Mesenchymal stem cell (in vitro differentiated cells and primary cell): ENCODE measurements at regions not wholly inside any gene's neighbourhood (a gene's known extent, or its start where the extent isn't known, plus 50 kb on each side); places are given as distances from the start of the nearest gene placed in this dataset.

Source experiments
- DNase-seq: peaks from one replicate; pipeline ENCODE4 v3.0.0-alpha.2; 2013
- H2AFZ ChIP-seq: one replicate; pipeline ENCODE4 v1.6.1; 2013; ENCODE audit warnings: low read depth, mild to moderate bottlenecking, control low read depth, inconsistent platforms, low read length, moderate library complexity
- H2AK5ac ChIP-seq: 2 replicates; pipeline ENCODE4 v1.6.1; 2013; ENCODE audit warnings: low read length, moderate library complexity, mild to moderate bottlenecking, inconsistent platforms; ENCODE audit not compliant: severe bottlenecking
- H2BK120ac ChIP-seq: one replicate; pipeline ENCODE4 v1.6.1; 2013; ENCODE audit warnings: low read depth, mild to moderate bottlenecking, inconsistent platforms, low read length, moderate library complexity
- H2BK12ac ChIP-seq, 2 experiments: one replicate each; pipeline ENCODE4 v1.6.1; 2013; ENCODE audit warnings: inconsistent platforms in 2 of 2, low read length in 2 of 2, mild to moderate bottlenecking in 2 of 2, moderate library complexity in 2 of 2, control low read depth in 1 of 2
- H2BK15ac ChIP-seq: one replicate; pipeline ENCODE4 v1.6.1; 2013; ENCODE audit warnings: mild to moderate bottlenecking, low read depth, inconsistent platforms; ENCODE audit not compliant: poor library complexity, severe bottlenecking
- H2BK5ac ChIP-seq: 2 replicates; pipeline ENCODE4 v1.6.1; 2013; ENCODE audit warnings: low read depth, mild to moderate bottlenecking, low read length, control low read depth, inconsistent platforms; ENCODE audit not compliant: poor library complexity, severe bottlenecking
- H3K14ac ChIP-seq, 2 experiments: one replicate each; pipeline ENCODE4 v1.6.1; 2013; ENCODE audit warnings: inconsistent platforms in 2 of 2, low read length in 2 of 2, control low read depth in 1 of 2, mild to moderate bottlenecking in 1 of 2, moderate library complexity in 1 of 2
- H3K18ac ChIP-seq, 2 experiments: one replicate each; pipeline ENCODE4 v1.6.1; 2013; ENCODE audit warnings: inconsistent platforms in 2 of 2, low read length in 2 of 2, control low read depth in 1 of 2, low read depth in 1 of 2, mild to moderate bottlenecking in 1 of 2
- H3K23ac ChIP-seq, 2 experiments: one replicate each; pipeline ENCODE4 v1.6.1; 2013; ENCODE audit warnings: inconsistent platforms in 2 of 2, low read length in 2 of 2, mild to moderate bottlenecking in 2 of 2, moderate library complexity in 2 of 2, control low read depth in 1 of 2
- H3K27ac ChIP-seq: 2 replicates; pipeline ENCODE4 v1.5.1; 2013; ENCODE audit warnings: mild to moderate bottlenecking, moderate library complexity, low read length, control low read depth, inconsistent platforms; ENCODE audit not compliant: poor library complexity, severe bottlenecking
- H3K27me3 ChIP-seq, 2 experiments: 2 replicates each; pipeline versions ENCODE4 v1.6.1 to v1.7.0; 2013; ENCODE audit warnings: low read length in 2 of 2, mild to moderate bottlenecking in 2 of 2, moderate library complexity in 2 of 2, control low read depth in 1 of 2, inconsistent platforms in 1 of 2; ENCODE audit not compliant: control insufficient read depth in 1 of 2, insufficient read depth in 1 of 2
- H3K36me3 ChIP-seq, 2 experiments: 2 replicates each; pipeline versions ENCODE4 v1.6.1 to v1.7.0; 2013; ENCODE audit warnings: low read length in 2 of 2, control low read depth in 1 of 2, inconsistent platforms in 1 of 2, low read depth in 1 of 2, mild to moderate bottlenecking in 1 of 2; ENCODE audit not compliant: insufficient read depth in 2 of 2, control insufficient read depth in 1 of 2
- H3K4ac ChIP-seq, 2 experiments: one replicate each; pipeline ENCODE4 v1.6.1; 2013; ENCODE audit warnings: inconsistent platforms in 2 of 2, low read length in 2 of 2, mild to moderate bottlenecking in 2 of 2, moderate library complexity in 2 of 2, control low read depth in 1 of 2, low read depth in 1 of 2
- H3K4me1 ChIP-seq: 2 replicates; pipeline ENCODE4 v1.6.1; 2013; ENCODE audit warnings: low read depth, low read length, control low read depth; ENCODE audit not compliant: control insufficient read depth, insufficient read depth
- H3K4me2 ChIP-seq: 2 replicates; pipeline ENCODE4 v1.6.1; 2013; ENCODE audit warnings: low read length, mild to moderate bottlenecking, inconsistent platforms; ENCODE audit not compliant: poor library complexity, severe bottlenecking
- H3K4me3 ChIP-seq, 2 experiments: 2 replicates each; pipeline versions ENCODE4 v1.5.1 to v1.7.0; 2013; ENCODE audit warnings: low read length in 2 of 2, mild to moderate bottlenecking in 2 of 2, control low read depth in 1 of 2, low read depth in 1 of 2; ENCODE audit not compliant: insufficient read depth in 1 of 2
- H3K79me1 ChIP-seq: replicated peaks from 2 replicates; pipeline ENCODE4 v1.6.1; 2013; ENCODE audit warnings: mild to moderate bottlenecking, control low read depth, low read length, inconsistent platforms; ENCODE audit not compliant: poor library complexity, severe bottlenecking
- H3K9ac ChIP-seq: 2 replicates; pipeline ENCODE4 v1.7.0; 2013; ENCODE audit warnings: mild to moderate bottlenecking, low read length, moderate library complexity
- H3K9me3 ChIP-seq: 2 replicates; pipeline ENCODE4 v1.7.0; 2013; ENCODE audit warnings: mild to moderate bottlenecking, low read length; ENCODE audit not compliant: control insufficient read depth
- H4K8ac ChIP-seq: one replicate; pipeline ENCODE4 v1.6.1; 2013; ENCODE audit warnings: inconsistent platforms, mild to moderate bottlenecking, low read length, moderate library complexity
- H4K91ac ChIP-seq: one replicate; pipeline ENCODE4 v1.6.1; 2013; ENCODE audit warnings: mild to moderate bottlenecking, low read length, inconsistent platforms
- WGBS: methylation state at CpG from one replicate; pipeline ENCODE4 v1.1.7; 2013; ENCODE audit warnings: mixed read lengths; 5-methylcytosine and 5-hydroxymethylcytosine counted together

DNA sequence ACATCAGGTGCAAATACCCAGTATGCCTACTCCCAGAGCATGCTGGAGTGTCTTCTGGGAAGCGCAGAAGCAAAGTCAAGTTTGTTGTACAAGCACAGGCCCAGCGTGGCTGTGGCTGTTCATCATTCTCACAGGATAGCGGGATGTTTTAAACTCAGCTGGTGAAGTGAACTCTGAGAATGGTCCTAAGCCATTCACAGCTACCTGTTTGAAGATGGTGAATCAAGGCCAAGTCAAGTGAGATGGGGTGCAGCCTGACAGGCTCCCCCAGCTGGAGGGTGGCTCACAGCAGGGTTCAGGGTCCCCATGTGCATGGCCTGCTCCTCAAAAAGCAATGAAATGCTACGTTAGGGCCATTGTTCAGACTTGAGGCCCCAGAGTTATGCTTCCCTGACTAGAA lies 304.7 kb upstream of the FOXQ1 start:
- H3K79me1 ChIP-seq: no peaks in the 10 kb centered on the region
- H2BK5ac ChIP-seq: no peak overlapping the region
- no peak overlapping the region for H4K91ac ChIP-seq
- H3K4me3 ChIP-seq: no peak overlapping the region
- H3K23ac ChIP-seq: no peak overlapping the region
- no peak overlapping the region for H2AFZ ChIP-seq
- no peak overlapping the region for H2BK12ac ChIP-seq
- H3K18ac ChIP-seq: no peak overlapping the region
- H2BK120ac ChIP-seq: no peak overlapping the region
- no peaks in the 10 kb centered on the region for H3K9me3 ChIP-seq
- H2BK15ac ChIP-seq: no peak overlapping the region
- no peak overlapping the region for H3K4ac ChIP-seq
- no peak overlapping the region for H2AK5ac ChIP-seq
- no peak overlapping the region for H4K8ac ChIP-seq
- no peak overlapping the region for H3K9ac ChIP-seq
- H3K14ac ChIP-seq: no peak overlapping the region
- no peaks in the 10 kb centered on the region for H3K4me1 ChIP-seq
- no peaks in the 10 kb centered on the region for H3K36me3 ChIP-seq
- H3K27me3 ChIP-seq: peaks cover 4 to 21% of the 10 kb centered on the region in 2 experiments
- H3K27ac ChIP-seq: no peak overlapping the region
- DNase-seq: no peak
- WGBS: 67% methylated on average over 4 of the region's 4 CpGs
- H3K4me2 ChIP-seq: no peak overlapping the region

GRCh38 chr6:1004885-1005630 lies 306.8 kb upstream of the FOXQ1 start:
- Histone ChIP-seq H3K79me1 (no peaks in the 10 kb centered on the region), H2BK5ac (no peak overlapping the region), H3K9me3 (no peaks in the 10 kb centered on the region), H3K27ac (no peak overlapping the region), H3K18ac (no peak overlapping the region), H2BK120ac (no peak overlapping the region), H3K4ac (no peak overlapping the region), H2BK15ac (no peak overlapping the region), H3K27me3 (peaks cover 4 to 21% of the 10 kb centered on the region in 2 experiments), H2AFZ (no peak overlapping the region), H3K23ac (no peak overlapping the region), H2AK5ac (no peak overlapping the region), H2BK12ac (no peak overlapping the region), H3K4me1 (no peaks in the 10 kb centered on the region), H3K4me3 (no peak overlapping the region), H3K36me3 (no peaks in the 10 kb centered on the region), H3K9ac (no peak overlapping the region), H3K14ac (no peak overlapping the region), H4K8ac (no peak overlapping the region), H3K4me2 (no peak overlapping the region), H4K91ac (no peak overlapping the region)
- WGBS: 81% methylated on average over 11 of the region's 11 CpGs
- peak; percentile 23 for DNase-seq

GRCh38 chr6:1003394-1004160 lies 308.3 kb upstream of the FOXQ1 start:
- H3K4ac ChIP-seq: no peak overlapping the region
- H3K4me3 ChIP-seq: no peak overlapping the region
- no peak overlapping the region for H4K8ac ChIP-seq
- H3K23ac ChIP-seq: no peak overlapping the region
- no peak overlapping the region for H2AFZ ChIP-seq
- H4K91ac ChIP-seq: no peak overlapping the region
- whole genome bisulfite sequencing: 93% methylated on average over 37 of the region's 37 CpGs
- H2AK5ac ChIP-seq: no peak overlapping the region
- H3K9me3 ChIP-seq: no peaks in the 10 kb centered on the region
- H2BK12ac ChIP-seq: no peak overlapping the region
- H2BK5ac ChIP-seq: no peak overlapping the region
- H3K27ac ChIP-seq: no peak overlapping the region
- peaks cover 4 to 26% of the 10 kb centered on the region in 2 experiments for H3K27me3 ChIP-seq
- no peaks in the 10 kb centered on the region for H3K4me1 ChIP-seq
- no peak for DNase-seq
- H3K4me2 ChIP-seq: no peak overlapping the region
- no peaks in the 10 kb centered on the region for H3K36me3 ChIP-seq
- no peak overlapping the region for H3K9ac ChIP-seq
- H3K14ac ChIP-seq: no peak overlapping the region
- no peak overlapping the region for H2BK120ac ChIP-seq
- H3K18ac ChIP-seq: no peak overlapping the region
- H2BK15ac ChIP-seq: peak overlapping the region; percentile 62
- H3K79me1 ChIP-seq: no peaks in the 10 kb centered on the region

GRCh38 chr6:1002989-1003388 lies 308.9 kb upstream of the FOXQ1 start:
- no peak overlapping the region for H3K9ac ChIP-seq
- H2BK15ac ChIP-seq: no peak overlapping the region
- DNase-seq: no peak
- H3K9me3 ChIP-seq: no peaks in the 10 kb centered on the region
- H2AFZ ChIP-seq: no peak overlapping the region
- no peak overlapping the region for H2AK5ac ChIP-seq
- H3K36me3 ChIP-seq: no peaks in the 10 kb centered on the region
- no peak overlapping the region for H3K27ac ChIP-seq
- H3K4me2 ChIP-seq: no peak overlapping the region
- H3K18ac ChIP-seq: no peak overlapping the region
- no peak overlapping the region for H3K4ac ChIP-seq
- WGBS: 86% methylated on average over 12 of the region's 12 CpGs
- H3K4me3 ChIP-seq: no peak overlapping the region
- no peak overlapping the region for H4K8ac ChIP-seq
- peaks cover under 1 to 28% of the 10 kb centered on the region in 2 experiments for H3K27me3 ChIP-seq
- H2BK120ac ChIP-seq: no peak overlapping the region
- H3K23ac ChIP-seq: no peak overlapping the region
- no peaks in the 10 kb centered on the region for H3K79me1 ChIP-seq
- H3K14ac ChIP-seq: no peak overlapping the region
- no peak overlapping the region for H4K91ac ChIP-seq
- H3K4me1 ChIP-seq: no peaks in the 10 kb centered on the region
- H2BK5ac ChIP-seq: no peak overlapping the region
- H2BK12ac ChIP-seq: no peak overlapping the region
